ENCODE measurements at regions not wholly inside any gene's neighbourhood (a gene's known extent, or its start where the extent isn't known, plus 50 kb on each side); places are given as distances from the start of the nearest gene placed in this dataset.

DNA sequence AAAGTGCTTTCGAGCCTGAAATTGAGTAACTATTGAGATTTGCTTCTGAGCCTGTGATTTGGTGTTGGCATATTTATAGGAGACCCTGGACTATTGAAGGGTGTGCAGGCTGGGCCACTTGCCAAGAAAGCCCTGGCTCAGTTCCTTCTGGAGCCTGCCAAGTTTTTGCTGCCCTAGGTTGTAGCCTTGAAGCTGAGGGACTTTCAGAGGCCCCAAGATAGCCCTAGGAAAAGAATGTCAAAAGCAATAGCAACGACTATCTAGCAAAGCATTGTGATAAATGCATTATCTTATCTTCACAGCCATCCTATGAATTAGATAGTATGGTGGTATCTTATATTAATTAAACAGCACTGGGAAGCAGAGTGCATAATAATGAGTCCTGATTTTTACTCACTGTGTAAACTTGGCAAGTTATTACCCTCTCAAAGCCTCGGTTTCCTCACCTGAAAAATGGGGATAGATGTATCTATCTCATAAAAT lies 473.7 kb upstream of the PODXL start:
- H3K36me3 ChIP-seq, result no peaks in the 10 kb centered on the region
- 27 to 35% methylated on average over 3 of the region's 3 CpGs for WGBS, 2 donors
- H3K9me3 ChIP-seq, result no peaks in the 10 kb centered on the region
- intact Hi-C loops (cut with DNase I), result no loop called here
- DNase-seq (peak; percentile 61 to 63), ATAC-seq (peak; percentile 86 to 99 (median 94))
- no peaks in the 10 kb centered on the region for H3K27me3 ChIP-seq
- H3K4me1 ChIP-seq, result peaks cover 0 to 18% (median 7%) of the 10 kb centered on the region in 9 donors
- H3K4me3 ChIP-seq, result no peak overlapping the region
- H3K27ac ChIP-seq, result peak overlapping the region in 7 of 10 donors; percentile 25 to 53 (median 34)
- TF ChIP-seq, protein P1, sequence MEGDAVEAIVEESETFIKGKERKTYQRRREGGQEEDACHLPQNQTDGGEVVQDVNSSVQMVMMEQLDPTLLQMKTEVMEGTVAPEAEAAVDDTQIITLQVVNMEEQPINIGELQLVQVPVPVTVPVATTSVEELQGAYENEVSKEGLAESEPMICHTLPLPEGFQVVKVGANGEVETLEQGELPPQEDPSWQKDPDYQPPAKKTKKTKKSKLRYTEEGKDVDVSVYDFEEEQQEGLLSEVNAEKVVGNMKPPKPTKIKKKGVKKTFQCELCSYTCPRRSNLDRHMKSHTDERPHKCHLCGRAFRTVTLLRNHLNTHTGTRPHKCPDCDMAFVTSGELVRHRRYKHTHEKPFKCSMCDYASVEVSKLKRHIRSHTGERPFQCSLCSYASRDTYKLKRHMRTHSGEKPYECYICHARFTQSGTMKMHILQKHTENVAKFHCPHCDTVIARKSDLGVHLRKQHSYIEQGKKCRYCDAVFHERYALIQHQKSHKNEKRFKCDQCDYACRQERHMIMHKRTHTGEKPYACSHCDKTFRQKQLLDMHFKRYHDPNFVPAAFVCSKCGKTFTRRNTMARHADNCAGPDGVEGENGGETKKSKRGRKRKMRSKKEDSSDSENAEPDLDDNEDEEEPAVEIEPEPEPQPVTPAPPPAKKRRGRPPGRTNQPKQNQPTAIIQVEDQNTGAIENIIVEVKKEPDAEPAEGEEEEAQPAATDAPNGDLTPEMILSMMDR (IDR thresholded peaks at IDR 0.05), result no peak

GRCh38 chr7:132029369-132030085 lies 473.1 kb upstream of the PODXL start:
- H3K9me3 ChIP-seq, result no peaks in the 10 kb centered on the region
- no peaks in the 10 kb centered on the region for H3K27me3 ChIP-seq
- peak in 7 of 8 donors; percentile 17 to 61 (median 28) for ATAC-seq
- peaks cover 0 to 18% (median 6%) of the 10 kb centered on the region in 9 donors for H3K4me1 ChIP-seq
- H3K36me3 ChIP-seq, result no peaks in the 10 kb centered on the region
- DNase-seq, result no peak
- H3K27ac ChIP-seq, result peak overlapping the region in 7 of 10 donors; percentile 25 to 53 (median 34)
- intact Hi-C loops (cut with DNase I), result no loop called here
- WGBS, 2 donors, result 38 to 49% methylated on average over 6 of the region's 6 CpGs
- H3K4me3 ChIP-seq, result no peak overlapping the region
- TF ChIP-seq, protein P1 (IDR thresholded peaks at IDR 0.05), result no peak

GRCh38 chr7:132028144-132028920 lies 471.9 kb upstream of the PODXL start:
- intact Hi-C loops (cut with DNase I), result no loop called here
- Histone ChIP-seq H3K4me1 (peaks cover 0 to 24% (median 6%) of the 10 kb centered on the region in 9 donors), H3K4me3 (no peak overlapping the region), H3K36me3 (no peaks in the 10 kb centered on the region), H3K9me3 (no peaks in the 10 kb centered on the region), H3K27ac (no peak overlapping the region), H3K27me3 (no peaks in the 10 kb centered on the region)
- ATAC-seq (no peak), DNase-seq (no peak)
- WGBS, 2 donors, result 78 to 83% methylated on average over 7 of the region's 7 CpGs
- TF ChIP-seq, protein P1 (IDR thresholded peaks at IDR 0.05), result no peak

- H3K27ac ChIP-seq, result no peak overlapping the region
- no peak overlapping the region for H3K4me3 ChIP-seq
- TF ChIP-seq, protein P1 (IDR thresholded peaks at IDR 0.05), result no peak
- no peaks in the 10 kb centered on the region for H3K36me3 ChIP-seq
- H3K4me1 ChIP-seq, result peaks cover 0 to 7% (median 0%) of the 10 kb centered on the region in 9 donors
- intact Hi-C loops (cut with DNase I), result no loop called here
- no peaks in the 10 kb centered on the region for H3K9me3 ChIP-seq
- 31 to 49% methylated on average over 6 of the region's 6 CpGs for WGBS, 2 donors
- H3K27me3 ChIP-seq, result no peaks in the 10 kb centered on the region
- DNase-seq (no peak), ATAC-seq (peak in 3 of 8 donors; percentile 24 to 51 (median 41))
These were observed 467.9 kb upstream of the PODXL start for GRCh38 chr7:132024290-132024689.
